ENCODE measurements at regions not wholly inside any gene's neighbourhood (a gene's known extent, or its start where the extent isn't known, plus 50 kb on each side); places are given as distances from the start of the nearest gene placed in this dataset.

DNA sequence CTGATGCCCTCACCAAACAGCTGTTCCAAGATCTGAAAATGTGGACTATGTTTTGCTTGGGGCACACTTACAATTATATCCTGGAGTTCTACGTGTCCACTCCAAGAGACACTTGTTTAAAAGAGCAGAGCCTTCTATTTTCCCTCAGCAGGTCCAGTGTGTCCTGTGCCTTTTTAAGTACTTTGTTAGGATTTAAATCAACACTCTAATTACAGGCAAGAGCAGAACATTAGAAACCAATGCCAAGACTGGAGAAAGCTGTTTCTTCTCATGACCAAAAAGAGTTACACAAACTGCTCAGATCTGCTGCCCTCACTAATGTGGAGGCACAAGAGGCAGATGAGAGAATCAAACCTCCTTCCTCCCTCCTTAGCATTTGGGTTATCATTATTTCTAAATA, 452.9 kb downstream of the LMO4 start (continued):
- TF ChIP-seq, protein P1, sequence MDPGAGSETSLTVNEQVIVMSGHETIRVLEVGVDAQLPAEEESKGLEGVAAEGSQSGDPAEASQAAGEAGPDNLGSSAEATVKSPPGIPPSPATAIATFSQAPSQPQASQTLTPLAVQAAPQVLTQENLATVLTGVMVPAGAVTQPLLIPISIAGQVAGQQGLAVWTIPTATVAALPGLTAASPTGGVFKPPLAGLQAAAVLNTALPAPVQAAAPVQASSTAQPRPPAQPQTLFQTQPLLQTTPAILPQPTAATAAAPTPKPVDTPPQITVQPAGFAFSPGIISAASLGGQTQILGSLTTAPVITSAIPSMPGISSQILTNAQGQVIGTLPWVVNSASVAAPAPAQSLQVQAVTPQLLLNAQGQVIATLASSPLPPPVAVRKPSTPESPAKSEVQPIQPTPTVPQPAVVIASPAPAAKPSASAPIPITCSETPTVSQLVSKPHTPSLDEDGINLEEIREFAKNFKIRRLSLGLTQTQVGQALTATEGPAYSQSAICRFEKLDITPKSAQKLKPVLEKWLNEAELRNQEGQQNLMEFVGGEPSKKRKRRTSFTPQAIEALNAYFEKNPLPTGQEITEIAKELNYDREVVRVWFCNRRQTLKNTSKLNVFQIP (CRISPR knock-in tag; IDR thresholded peaks at IDR 0.05; ENCODE audit: borderline replicate concordance, low read depth): no peak
- no peak for TF ChIP-seq ZNF70 (CRISPR knock-in tag; IDR thresholded peaks at IDR 0.05)

DNA sequence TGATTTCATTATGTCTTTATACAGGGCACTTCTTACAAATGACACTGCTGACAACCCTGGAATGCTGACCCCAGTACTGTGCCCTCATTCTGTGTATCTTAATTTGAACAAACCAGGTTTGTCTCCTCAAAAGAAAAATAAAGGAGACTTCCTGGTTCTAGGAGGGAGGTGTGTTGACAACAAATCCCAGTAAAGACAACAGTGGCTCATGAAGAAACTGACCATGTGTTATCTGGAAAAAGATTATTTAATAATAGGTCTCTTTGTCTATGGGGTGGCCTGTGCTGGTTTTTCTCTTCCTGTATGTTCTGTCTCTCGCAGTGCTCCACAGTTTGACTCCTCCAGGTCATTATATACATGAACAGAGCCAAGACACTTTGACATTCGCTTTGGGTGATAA, 454.6 kb downstream of the LMO4 start:
- ATAC-seq: no peak
- TF ChIP-seq ZNF8 (CRISPR knock-in tag; IDR thresholded peaks at IDR 0.05): no peak

DNA sequence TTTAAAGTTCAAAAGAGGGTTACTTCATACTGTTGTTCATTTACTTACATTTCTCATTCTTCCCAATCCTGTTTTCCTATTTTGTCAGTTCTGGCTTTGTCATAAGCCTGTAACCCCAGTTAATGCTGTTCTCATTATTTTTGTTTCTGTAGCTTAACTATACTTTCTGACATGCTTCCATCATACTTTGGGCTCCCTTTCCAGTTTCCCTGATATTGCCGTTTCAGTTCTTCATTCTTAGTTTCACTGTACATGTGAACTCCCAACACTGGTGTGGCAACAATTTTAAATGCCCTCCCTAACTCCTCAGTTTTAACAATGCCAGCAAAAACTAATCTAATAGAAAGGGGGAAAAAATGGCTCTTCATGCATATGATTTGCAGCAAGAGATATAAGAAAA, 456.7 kb downstream of the LMO4 start:
- TF ChIP-seq ZNF8 (CRISPR knock-in tag; IDR thresholded peaks at IDR 0.05) (no peak), GLIS3 (CRISPR knock-in tag; IDR thresholded peaks at IDR 0.05) (no peak), ZC3H10 (CRISPR knock-in tag; IDR thresholded peaks at IDR 0.05) (no peak), ISL1 (CRISPR knock-in tag; IDR thresholded peaks at IDR 0.05) (no peak), OSR1 (CRISPR knock-in tag; IDR thresholded peaks at IDR 0.05) (no peak), ZNF70 (CRISPR knock-in tag; IDR thresholded peaks at IDR 0.05) (no peak), BACH2 (CRISPR knock-in tag; IDR thresholded peaks at IDR 0.05; ENCODE audit: borderline replicate concordance) (no peak), ZFP30 (CRISPR knock-in tag; IDR thresholded peaks at IDR 0.05) (no peak)
- TF ChIP-seq, protein P2, sequence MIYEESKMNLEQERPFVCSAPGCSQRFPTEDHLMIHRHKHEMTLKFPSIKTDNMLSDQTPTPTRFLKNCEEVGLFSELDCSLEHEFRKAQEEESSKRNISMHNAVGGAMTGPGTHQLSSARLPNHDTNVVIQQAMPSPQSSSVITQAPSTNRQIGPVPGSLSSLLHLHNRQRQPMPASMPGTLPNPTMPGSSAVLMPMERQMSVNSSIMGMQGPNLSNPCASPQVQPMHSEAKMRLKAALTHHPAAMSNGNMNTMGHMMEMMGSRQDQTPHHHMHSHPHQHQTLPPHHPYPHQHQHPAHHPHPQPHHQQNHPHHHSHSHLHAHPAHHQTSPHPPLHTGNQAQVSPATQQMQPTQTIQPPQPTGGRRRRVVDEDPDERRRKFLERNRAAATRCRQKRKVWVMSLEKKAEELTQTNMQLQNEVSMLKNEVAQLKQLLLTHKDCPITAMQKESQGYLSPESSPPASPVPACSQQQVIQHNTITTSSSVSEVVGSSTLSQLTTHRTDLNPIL (CRISPR knock-in tag; IDR thresholded peaks at IDR 0.05; ENCODE audit: low read depth): no peak
- ATAC-seq: no peak

DNA sequence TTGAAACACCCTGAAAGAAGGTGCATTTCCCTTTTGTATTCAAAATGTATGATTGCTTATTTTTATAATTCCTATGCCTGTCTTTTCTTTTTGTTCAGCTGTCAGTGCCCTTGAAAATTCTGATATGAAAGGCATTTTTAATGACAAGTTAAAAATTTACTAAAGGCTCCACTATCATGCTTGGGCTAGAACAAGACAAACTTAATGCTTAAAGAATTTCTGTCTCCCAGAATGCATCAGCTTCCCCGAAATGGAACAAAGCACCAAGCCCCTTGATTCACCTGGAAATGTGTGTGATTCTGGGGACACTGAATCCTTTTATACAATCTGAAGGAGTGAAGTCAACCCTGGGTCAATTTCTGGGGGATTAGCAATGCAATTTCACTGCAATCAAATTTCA, 457.5 kb downstream of the LMO4 start:
- TF ChIP-seq ZFP30 (CRISPR knock-in tag; IDR thresholded peaks at IDR 0.05) (no peak), ZNF70 (CRISPR knock-in tag; IDR thresholded peaks at IDR 0.05) (no peak), ESRRG (CRISPR knock-in tag; IDR thresholded peaks at IDR 0.05) (no peak), TOX (CRISPR knock-in tag; IDR thresholded peaks at IDR 0.05; ENCODE audit: borderline replicate concordance) (no peak), ZNF8 (CRISPR knock-in tag; IDR thresholded peaks at IDR 0.05) (no peak)
- TF ChIP-seq, protein P1 (CRISPR knock-in tag; IDR thresholded peaks at IDR 0.05; ENCODE audit: borderline replicate concordance, low read depth): no peak
- ATAC-seq: no peak

DNA sequence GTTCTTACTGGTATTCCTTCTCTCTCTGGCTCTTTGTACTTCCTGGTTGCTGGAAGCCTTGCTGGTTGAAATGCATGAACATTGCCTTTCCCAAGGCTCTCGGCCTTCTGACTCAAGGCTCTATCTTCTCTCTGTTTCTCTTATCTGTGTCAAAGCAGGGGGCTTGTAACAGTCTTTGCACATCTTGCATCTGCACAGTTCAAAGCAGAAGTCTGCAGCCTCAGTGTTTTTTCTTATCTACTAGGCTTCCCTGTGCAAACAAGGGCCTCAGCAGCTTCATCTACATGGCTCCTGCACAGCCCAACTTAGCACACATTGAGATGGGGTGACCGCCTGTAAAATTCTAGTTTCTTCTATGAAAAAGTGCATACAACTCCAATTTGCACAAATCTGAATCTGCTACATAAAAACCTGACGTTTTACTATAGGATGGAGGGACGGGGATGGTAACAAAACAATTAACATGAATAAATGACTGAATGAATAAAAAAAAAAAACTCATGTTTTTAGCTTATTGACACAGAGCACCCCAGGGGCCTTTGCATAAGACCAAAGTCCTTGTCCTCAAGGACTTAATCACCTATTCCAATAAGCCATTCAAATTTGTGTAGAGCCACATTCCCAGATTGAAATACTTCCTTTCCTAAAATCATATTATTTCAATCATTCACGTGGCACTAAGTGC, 458.3 kb downstream of the LMO4 start:
- no peak for ATAC-seq
- no peak for TF ChIP-seq ESRRG (CRISPR knock-in tag; IDR thresholded peaks at IDR 0.05)
- TF ChIP-seq PPARA (CRISPR knock-in tag; IDR thresholded peaks at IDR 0.05; ENCODE audit: borderline replicate concordance): no peak
- TF ChIP-seq SNAI2 (CRISPR knock-in tag; IDR thresholded peaks at IDR 0.05): no peak
- TF ChIP-seq ISL1 (CRISPR knock-in tag; IDR thresholded peaks at IDR 0.05): no peak
- TF ChIP-seq ARNTL (CRISPR knock-in tag; IDR thresholded peaks at IDR 0.05; ENCODE audit: borderline replicate concordance, low read depth): no peak
- no peak for TF ChIP-seq OSR1 (CRISPR knock-in tag; IDR thresholded peaks at IDR 0.05)
- TF ChIP-seq CSDC2 (CRISPR knock-in tag; IDR thresholded peaks at IDR 0.05): no peak
- TF ChIP-seq ZNF8 (CRISPR knock-in tag; IDR thresholded peaks at IDR 0.05): no peak
- TF ChIP-seq, protein P1 (CRISPR knock-in tag; IDR thresholded peaks at IDR 0.05; ENCODE audit: borderline replicate concordance, low read depth): no peak
- TF ChIP-seq TOX (CRISPR knock-in tag; IDR thresholded peaks at IDR 0.05; ENCODE audit: borderline replicate concordance): no peak
- no peak for TF ChIP-seq RARB (CRISPR knock-in tag; IDR thresholded peaks at IDR 0.05)
- TF ChIP-seq ZFP30 (CRISPR knock-in tag; IDR thresholded peaks at IDR 0.05): no peak
- TF ChIP-seq, protein P2 (CRISPR knock-in tag; IDR thresholded peaks at IDR 0.05; ENCODE audit: low read depth): no peak
- TF ChIP-seq, protein P3, sequence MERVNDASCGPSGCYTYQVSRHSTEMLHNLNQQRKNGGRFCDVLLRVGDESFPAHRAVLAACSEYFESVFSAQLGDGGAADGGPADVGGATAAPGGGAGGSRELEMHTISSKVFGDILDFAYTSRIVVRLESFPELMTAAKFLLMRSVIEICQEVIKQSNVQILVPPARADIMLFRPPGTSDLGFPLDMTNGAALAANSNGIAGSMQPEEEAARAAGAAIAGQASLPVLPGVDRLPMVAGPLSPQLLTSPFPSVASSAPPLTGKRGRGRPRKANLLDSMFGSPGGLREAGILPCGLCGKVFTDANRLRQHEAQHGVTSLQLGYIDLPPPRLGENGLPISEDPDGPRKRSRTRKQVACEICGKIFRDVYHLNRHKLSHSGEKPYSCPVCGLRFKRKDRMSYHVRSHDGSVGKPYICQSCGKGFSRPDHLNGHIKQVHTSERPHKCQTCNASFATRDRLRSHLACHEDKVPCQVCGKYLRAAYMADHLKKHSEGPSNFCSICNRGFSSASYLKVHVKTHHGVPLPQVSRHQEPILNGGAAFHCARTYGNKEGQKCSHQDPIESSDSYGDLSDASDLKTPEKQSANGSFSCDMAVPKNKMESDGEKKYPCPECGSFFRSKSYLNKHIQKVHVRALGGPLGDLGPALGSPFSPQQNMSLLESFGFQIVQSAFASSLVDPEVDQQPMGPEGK (CRISPR knock-in tag; IDR thresholded peaks at IDR 0.05; ENCODE audit: borderline replicate concordance): no peak
- TF ChIP-seq, protein P4, sequence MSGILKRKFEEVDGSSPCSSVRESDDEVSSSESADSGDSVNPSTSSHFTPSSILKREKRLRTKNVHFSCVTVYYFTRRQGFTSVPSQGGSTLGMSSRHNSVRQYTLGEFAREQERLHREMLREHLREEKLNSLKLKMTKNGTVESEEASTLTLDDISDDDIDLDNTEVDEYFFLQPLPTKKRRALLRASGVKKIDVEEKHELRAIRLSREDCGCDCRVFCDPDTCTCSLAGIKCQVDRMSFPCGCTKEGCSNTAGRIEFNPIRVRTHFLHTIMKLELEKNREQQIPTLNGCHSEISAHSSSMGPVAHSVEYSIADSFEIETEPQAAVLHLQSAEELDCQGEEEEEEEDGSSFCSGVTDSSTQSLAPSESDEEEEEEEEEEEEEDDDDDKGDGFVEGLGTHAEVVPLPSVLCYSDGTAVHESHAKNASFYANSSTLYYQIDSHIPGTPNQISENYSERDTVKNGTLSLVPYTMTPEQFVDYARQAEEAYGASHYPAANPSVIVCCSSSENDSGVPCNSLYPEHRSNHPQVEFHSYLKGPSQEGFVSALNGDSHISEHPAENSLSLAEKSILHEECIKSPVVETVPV (CRISPR knock-in tag; IDR thresholded peaks at IDR 0.05): no peak
- TF ChIP-seq BACH2 (CRISPR knock-in tag; IDR thresholded peaks at IDR 0.05; ENCODE audit: borderline replicate concordance): no peak
- TF ChIP-seq ZC3H10 (CRISPR knock-in tag; IDR thresholded peaks at IDR 0.05): no peak
- no peak for TF ChIP-seq ZFP3 (CRISPR knock-in tag; IDR thresholded peaks at IDR 0.05)
